Fibroblast of the aortic adventitia (primary cell): ENCODE measurements at regions not wholly inside any gene's neighbourhood (a gene's known extent, or its start where the extent isn't known, plus 50 kb on each side); places are given as distances from the start of the nearest gene placed in this dataset.

ENCODE experiments used
- DNase-seq: peaks from one replicate; pipeline ENCODE4 v3.0.0-alpha.2; 2010; ENCODE audit warnings: low read depth
- H3K4me3 ChIP-seq: 2 replicates; pipeline ENCODE4 v1.5.1; 2011; ENCODE audit warnings: low read depth, mild to moderate bottlenecking, control low read depth, low read length, moderate library complexity
- TF ChIP-seq, protein P1 (sequence below): IDR thresholded peaks from 2 replicates; pipeline ENCODE4 v1.5.1; 2011; ENCODE audit warnings: mild to moderate bottlenecking, low read length, control low read depth, inconsistent platforms; ENCODE audit not compliant: insufficient read depth

DNA sequence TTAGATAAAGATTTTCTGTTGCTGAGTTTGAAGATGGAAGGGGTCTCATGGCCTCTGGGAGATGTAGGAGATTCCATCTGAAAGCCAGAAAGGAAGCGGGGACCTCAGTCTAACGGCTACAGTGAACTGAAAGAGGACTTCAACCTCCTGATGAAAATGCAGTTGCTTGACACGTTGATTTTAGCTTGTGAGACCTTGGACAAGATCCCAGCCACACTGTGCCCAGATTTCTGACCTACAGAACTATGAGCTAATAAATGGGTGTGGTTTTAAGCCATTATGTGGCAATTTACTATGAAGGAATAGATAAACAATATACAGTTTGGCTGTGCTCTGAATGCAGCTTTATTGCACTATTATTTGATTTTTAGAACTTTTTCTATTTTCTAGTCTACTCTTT, 342.3 kb upstream of the SEMA3D start:
- no peak overlapping the region for H3K4me3 ChIP-seq
- DNase-seq, result peak; percentile 82
- TF ChIP-seq, protein P1, sequence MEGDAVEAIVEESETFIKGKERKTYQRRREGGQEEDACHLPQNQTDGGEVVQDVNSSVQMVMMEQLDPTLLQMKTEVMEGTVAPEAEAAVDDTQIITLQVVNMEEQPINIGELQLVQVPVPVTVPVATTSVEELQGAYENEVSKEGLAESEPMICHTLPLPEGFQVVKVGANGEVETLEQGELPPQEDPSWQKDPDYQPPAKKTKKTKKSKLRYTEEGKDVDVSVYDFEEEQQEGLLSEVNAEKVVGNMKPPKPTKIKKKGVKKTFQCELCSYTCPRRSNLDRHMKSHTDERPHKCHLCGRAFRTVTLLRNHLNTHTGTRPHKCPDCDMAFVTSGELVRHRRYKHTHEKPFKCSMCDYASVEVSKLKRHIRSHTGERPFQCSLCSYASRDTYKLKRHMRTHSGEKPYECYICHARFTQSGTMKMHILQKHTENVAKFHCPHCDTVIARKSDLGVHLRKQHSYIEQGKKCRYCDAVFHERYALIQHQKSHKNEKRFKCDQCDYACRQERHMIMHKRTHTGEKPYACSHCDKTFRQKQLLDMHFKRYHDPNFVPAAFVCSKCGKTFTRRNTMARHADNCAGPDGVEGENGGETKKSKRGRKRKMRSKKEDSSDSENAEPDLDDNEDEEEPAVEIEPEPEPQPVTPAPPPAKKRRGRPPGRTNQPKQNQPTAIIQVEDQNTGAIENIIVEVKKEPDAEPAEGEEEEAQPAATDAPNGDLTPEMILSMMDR, result no peak

DNA sequence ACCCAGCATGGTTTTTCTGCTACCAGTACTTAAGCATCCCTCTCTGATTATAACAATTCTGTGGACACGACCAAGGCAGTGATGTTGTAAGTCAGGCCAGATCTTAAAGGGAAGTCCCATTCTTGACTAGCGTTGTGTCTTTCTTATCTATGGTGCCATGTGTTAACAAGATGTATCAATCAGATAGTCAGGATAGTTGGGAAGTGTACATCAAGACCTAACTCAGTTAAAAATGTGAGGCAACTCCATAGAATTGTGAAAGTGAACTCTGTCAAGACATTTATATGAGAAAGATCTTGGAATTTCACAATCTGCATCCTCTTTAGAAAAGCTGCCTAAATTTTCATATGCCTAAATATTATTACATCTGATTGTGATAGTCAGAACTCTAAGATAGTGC, 341.7 kb upstream of the SEMA3D start:
- peak; percentile 33 for DNase-seq
- no peak overlapping the region for H3K4me3 ChIP-seq
- TF ChIP-seq, protein P1, result no peak

DNA sequence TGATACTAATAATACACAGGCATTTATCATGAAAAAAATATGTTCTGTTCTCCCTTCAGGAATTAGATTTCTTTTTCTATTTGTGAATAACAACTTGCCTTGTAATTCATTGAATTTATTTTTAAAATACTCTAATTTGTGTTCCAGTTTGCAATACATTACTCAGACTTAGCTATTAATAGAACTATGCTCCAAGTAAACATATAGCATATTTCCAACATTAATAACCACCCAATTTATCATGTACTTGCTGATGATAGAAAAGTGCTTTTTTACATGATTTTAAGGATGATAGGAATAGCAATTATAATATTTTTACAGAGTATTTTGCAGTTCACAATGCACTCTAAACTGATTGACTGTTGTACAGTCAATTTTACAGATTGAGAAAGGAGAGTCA, 338.8 kb upstream of the SEMA3D start:
- DNase-seq, result no peak
- TF ChIP-seq, protein P1, result no peak
- H3K4me3 ChIP-seq, result no peak overlapping the region

DNA sequence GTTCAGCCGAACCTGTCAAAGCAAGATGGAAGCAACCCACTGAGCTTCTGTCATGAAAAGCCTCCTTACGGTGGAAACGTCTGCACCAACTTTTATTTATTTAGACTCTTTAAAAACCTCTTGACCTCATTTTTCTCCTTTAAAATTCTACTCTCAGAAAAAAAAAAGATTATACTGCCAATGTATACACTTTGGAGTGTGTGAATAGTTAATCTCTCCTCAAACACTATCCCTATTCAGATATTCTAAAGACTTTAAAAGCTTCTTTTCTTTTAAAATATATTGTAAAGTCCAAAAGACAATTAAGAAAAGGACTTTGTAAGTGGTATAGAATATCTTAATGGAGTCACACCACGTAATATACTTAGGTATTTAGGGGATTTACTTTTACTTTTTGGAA, 335.2 kb upstream of the SEMA3D start:
- DNase-seq, result no peak
- TF ChIP-seq, protein P1, result no peak
- H3K4me3 ChIP-seq, result no peak overlapping the region

DNA sequence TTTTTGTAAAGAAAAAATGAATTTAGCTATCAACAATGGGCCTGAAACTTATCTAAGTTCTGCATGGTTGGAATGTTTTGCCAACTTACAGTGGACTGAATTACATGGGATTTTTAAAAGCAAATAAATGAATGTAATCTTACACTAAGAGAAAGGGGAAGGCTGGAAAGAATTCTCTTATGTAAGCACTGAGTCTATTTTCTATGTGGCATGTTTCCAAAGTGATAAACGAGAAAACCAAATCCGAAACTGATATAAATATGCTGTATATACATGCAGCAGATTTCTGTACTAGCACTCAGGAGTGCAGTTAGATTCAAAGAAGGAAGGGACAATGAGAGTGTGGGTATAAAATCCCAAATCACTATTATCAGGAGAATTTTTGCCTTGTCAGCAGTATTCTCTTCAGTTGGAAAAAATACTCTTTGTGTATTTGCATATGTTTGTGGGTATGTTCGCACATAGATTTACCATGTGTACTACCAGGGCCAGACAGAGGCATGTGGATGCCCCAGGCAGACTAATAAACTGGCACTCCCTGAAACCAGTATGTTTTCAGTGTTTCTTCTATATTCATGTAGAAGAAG, 334.3 kb upstream of the SEMA3D start:
- TF ChIP-seq, protein P1, result no peak
- DNase-seq, result peak; percentile 66
- no peak overlapping the region for H3K4me3 ChIP-seq

DNA sequence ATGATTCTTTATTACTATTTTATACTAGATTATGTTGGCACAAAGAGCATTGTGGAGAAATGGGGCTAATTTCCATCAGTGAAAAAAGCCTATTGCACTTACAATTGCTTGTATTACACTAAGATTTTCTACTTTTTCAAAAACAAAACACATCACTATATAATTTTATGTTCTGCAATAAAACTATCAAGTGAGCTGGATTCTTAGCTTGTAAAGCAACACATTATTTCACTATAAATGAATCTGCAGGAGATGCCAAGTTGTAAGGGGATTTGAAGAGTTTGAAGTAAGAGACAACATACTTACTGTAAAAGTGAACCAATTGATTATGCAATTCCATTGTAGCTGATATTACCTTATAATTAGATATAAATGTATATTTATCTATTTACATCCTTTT, 333.3 kb upstream of the SEMA3D start:
- H3K4me3 ChIP-seq, result no peak overlapping the region
- TF ChIP-seq, protein P1, result no peak
- no peak for DNase-seq

DNA sequence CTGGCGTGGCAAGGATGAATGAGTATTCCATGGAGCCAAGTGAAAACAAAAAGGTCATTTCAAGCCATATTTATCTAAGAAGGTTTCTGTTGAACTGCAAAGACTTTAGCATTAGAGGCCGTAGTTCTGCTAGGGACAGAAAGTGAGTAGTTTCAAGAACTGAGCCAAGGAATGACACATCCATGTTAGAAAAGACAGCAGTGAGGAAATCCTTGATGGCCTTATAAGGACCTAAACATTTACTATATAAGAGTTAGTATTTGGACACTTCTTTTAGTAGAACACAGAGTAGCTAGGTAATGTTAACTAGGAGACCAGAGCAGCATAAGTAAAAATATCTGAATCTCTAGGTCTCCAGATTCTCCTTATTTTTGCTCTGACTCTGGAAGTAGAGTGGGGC, 329.8 kb upstream of the SEMA3D start:
- DNase-seq, result peak; percentile 11
- TF ChIP-seq, protein P1, result no peak
- no peak overlapping the region for H3K4me3 ChIP-seq
